ENCODE measurements at regions not wholly inside any gene's neighbourhood (a gene's known extent, or its start where the extent isn't known, plus 50 kb on each side); places are given as distances from the start of the nearest gene placed in this dataset.

DNA sequence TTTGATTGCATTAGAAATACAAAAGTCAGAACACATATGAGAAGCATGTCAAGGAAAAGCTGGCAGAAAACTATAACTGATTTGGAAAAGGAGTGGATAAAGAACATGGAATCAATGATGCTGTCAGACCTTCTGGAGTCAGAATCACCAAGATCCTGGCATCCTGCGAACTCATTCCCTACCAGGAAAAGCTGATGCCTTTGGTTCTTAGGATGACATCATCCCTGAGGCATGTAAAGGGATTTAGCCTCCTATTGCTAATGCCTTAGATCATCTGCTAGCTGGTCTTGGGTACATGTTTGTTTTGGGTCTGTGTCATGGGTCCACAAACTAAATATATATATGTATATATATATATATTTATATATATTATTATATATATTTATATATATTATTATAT is 680.7 kb downstream of the EPHA4 start:
- DNase-seq: no peak

DNA sequence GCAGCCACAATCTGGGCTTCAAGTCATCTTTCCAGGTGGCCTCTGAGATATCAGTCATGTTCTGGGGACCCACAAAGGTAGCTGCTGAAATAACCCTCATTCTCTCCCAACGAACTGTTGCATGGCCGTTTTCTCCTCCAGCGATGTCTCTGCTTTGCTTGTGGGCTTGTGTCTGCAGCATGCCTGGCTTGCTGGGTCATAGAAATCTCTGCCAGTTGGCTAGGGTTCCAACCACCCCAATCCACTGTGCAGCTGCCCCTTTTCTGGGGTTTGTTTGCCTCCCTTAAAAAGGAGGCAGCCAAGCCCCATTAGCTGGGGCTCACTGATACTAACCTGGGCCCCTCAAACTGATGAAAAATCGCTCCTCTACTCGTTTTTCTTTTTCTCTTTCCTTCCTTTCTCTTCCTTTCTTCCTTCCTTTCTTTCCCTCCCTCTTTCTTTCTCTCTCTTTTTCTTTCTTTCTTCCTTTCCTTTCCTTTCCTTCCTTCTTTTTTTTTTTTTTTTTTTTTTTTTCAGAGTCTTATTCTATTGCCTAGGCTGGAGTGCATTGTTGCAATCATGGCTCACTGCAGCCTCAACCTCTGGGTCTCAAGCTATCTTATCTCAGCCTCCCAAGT is 680.0 kb downstream of the EPHA4 start:
- DNase-seq: no peak

DNA sequence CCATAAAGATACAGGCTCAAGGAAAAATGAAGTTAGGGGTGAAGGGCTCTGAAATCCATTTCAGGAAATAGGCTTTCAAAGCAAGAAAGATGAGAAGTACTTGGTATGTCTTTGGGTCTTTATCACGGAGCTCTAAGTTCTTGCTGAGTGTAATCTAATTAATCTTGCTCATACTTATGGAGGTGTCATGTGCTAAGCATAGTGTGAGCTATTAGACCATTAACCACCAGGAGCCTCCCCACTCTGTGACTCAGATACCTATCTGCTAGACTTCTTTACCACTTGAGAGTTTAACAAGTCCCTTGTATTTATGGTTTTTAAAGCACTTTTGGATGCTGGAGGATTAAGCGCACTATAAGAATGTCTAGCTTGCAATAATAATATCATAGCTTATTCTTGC is 678.7 kb downstream of the EPHA4 start:
- DNase-seq: no peak

DNA sequence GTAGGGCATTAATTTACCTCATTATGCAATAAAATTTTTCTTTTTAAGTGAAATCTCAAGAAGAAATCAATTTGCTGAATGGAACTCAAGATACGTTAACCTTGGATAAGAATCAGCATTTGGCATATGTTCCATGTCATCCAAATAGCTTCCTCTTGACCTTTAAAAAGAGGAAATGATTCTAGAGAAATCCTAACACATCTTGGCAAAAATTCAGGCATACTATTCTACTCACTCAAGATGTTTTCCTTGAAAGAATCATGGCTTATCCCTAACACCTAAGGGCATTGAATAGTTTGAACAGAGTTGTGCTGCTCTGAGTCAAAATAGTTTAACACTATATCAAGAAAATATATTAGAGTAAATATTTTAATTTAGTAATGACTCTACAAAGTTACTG is 678.0 kb downstream of the EPHA4 start:
- no peak for DNase-seq

DNA sequence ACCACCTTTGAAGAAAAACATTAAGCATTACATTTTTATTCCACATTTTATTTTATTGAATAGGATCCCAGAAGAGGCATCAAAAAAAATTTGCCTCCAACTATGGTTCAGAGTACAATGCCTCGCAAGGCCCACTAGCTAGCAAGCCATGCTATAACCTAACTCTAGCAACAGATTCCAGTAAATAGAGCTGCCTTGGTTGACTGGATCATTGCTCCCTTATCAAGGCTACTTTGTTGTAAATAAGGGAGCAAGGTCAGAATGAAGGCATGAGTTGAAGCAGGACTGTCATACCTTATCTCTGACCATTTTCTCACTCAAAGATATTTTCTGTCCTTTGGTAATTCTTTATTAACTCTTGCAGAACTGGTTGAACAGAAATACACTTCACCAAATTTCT is 672.6 kb downstream of the EPHA4 start:
- DNase-seq: no peak

DNA sequence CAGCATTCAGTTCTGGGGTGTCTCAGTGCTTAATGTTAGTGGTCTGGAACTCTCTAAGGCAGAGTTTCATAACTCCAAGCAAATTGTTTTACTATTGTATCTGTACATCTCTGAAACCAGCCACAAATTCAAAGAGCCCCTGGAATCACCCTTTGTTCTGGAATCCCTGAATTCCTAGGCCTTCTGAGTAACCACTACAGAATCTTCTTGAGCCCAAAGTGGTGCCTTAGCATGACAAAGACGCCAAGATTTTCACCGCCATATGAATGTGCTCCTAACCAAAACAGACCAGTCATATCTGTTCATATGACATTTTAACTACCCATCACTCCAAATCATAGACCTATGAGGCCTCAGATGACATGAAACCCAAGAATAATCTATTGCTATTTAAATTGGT is 668.1 kb downstream of the EPHA4 start:
- DNase-seq: no peak

DNA sequence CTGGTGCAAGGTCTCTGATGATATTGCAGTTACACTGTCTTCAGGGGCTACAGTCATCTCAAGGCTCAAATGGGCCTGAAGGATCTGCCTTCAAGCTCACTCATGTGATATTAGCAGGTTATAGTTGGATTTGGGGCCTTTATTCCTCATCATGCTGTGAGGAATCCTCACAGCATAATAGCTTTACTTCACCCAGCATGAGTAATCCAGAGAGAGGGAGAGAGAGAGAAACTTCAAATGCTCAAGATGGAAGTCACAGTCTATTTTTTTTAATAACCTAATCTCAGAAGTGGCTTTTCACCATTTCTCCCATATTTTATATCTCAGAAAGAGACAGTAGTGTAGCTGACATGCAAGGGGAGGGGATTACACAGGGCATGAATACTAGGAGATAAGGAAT is 658.7 kb downstream of the EPHA4 start:
- DNase-seq: no peak

DNA sequence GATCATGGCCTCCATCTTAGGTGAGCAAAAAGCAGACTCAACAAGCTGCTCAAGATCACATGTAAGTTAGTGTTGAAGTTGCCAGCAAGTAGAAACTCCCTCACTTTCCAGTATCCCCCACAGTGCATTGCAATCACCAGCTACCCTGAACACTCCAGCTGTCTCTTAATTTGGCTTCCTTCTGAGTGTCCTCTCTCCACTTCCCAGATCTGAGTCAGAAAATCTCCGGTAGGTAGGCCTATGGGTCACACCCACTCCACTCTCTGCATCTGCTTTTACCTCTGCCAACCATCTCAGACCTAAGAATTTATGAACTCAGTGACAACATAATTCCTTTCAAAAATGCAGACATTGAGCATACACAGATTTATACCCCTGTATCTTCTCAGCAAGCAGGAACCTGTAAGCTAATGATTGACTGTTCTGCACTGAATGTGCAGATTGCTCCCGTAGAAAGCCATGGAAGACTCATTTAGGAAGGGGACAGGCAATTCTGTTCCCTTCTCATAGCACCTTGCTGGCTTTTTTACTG is 656.9 kb downstream of the EPHA4 start:
- DNase-seq: no peak

DNA sequence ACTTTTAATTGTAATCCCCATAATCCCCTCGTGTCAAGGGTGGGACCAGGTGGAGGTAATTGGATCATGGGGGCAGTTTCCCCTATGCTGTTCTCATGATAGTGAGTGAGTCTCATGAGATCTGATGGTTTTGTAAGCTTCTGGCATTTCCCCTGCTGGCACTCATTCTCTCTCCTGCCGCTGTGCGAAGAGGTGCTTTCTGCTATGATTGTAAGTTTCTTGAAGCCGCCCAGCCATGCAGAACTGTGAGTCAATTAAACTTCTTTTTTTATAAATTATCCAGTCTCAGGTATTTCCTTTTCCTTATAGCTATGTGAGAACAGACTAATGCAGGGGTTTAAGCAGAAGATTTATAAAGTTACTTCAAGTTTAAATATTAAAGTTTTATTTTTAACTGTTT is 655.2 kb downstream of the EPHA4 start:
- DNase-seq: no peak

DNA sequence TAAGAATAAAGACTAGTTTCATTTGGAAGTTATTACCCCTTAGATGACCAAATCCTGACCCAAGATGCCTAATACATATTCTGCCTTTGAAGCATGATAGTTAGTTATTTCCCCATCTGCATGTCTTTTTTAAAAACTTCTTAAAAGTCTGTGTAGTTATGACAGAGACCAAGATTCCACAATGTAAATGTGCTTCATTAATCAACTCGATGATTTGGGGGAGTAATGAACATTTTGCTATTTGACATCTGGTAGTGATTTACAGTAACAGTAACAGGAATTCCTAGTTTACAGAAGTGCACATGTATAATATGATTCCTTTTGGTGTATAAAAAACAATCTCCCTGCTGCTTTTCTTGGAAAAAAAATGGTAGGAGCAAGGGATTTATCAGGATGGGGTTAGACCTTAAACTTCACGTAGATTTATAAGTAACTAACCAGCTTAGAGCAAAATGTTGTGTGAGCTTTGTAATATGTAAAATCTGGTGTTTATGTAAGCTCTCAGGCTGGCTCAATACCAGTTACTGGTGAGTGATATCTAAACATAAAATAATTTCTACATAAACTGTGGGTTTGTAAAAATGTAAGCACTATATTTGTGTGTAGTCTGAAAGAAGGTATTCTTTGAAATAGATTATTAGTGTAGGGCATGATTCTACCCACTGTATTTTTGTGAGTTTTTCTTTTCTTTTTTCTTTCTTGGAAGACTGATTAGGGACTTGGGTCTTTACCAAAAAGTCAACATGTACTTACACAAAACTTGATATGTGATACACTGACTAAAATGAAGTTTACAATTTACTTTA is 641.6 kb downstream of the EPHA4 start:
- DNase-seq: no peak

DNA sequence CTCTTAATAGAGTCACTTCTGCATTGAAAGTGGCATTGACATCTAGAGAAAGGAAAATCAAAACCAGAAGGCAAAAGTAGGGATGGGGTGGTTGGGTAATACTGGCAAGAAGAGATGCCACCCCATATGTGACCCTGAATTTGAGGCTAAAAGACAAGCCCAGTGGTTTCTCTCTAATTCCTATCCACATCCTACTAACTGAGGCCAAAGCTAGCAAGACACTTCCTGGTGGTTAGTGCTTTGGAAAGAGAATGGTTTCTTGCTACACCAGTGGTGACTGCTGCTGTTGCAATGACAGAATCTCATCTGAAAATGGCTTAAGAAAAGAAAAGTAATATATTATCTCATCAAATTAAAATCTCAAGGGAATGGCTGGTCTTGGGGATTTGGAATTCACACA is 640.6 kb downstream of the EPHA4 start:
- DNase-seq: no peak

DNA sequence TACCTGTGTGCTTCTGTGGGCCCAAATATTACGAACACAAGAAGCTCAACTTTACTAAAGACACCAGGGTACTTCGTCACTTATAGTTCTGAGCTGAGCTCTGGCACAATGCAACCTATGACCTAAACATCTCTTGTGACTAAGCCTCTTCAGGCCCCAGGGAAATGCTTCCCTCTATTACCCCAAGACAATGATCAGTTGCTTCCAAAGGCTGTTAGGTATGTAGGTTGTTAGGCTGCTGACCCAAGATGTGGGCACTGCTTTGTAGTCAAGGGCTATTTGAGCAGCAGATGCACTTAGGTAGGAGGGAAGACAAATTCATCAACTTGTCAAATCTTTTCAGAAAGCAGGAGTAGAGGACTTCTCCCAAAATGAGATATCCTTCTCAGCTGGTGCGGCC is 640.1 kb downstream of the EPHA4 start:
- DNase-seq: no peak

DNA sequence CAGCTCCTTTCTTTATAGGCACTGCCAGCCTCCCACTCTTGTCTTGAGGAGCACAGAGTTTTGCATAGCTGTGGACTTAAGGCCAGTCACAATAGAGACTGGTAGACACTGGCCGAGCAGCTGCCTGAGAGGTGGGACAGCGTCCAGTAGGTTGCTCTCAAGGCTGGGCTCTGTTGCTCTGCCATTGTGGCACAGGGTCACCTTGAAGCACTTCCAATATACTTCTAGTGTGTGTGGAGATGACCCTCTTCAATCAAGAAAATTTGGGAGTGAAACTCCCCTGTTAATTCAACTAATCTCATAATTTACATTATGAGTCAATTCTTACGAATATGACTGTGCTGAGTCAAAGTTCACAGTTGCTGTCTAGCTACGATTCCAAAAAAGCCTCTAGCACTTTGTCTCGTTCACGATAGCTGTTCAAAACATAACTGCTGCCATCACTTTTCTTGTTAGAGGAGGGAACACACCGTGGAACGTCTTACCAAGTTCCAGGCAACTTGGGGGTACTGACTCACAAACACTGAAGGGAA is 636.2 kb downstream of the EPHA4 start:
- DNase-seq: no peak

DNA sequence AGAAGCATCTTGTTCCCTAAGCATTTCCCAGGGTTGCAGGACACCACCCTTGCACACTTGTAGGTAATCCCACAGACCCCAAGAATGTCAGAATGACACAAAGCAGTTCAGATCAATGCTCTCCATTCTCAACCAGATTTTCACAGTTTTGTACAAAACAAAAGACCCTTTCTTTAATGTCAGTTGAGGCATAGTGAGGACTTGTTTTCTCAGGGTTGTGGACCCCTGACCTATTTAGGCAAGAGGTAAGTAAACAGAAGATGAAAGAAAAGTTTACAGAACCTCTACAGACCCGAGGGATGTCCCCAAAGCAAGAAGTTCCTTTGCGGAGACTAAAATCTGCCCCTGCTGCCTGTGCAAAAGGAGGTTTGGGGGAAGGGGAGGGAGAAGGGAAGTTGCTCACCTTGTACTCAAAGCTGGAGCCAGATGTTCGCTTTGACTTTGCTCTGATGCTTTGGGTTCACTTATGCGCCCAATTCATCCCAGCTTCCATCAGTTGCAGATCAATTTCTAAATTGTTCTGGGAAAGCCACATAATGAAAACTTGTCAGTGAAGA is 635.4 kb downstream of the EPHA4 start:
- no peak for DNase-seq

DNA sequence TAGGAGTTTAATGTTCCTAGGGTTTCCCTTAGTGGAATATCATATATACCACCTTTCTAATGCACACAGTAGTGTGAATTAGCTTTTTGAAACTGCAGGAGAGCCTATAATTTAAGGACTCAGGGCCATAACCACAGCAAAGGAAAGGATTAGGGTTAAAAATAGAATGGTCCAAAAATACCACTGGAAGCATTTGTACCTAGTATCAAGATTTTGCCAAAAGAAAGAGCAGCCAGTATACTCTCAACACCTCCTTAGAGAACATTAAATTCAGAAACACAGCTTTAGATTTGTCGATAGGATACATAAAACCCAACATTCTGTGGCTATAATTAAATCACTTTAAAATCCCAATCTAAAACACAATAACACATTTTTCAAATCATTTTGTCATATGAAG is 634.9 kb downstream of the EPHA4 start:
- no peak for DNase-seq

DNA sequence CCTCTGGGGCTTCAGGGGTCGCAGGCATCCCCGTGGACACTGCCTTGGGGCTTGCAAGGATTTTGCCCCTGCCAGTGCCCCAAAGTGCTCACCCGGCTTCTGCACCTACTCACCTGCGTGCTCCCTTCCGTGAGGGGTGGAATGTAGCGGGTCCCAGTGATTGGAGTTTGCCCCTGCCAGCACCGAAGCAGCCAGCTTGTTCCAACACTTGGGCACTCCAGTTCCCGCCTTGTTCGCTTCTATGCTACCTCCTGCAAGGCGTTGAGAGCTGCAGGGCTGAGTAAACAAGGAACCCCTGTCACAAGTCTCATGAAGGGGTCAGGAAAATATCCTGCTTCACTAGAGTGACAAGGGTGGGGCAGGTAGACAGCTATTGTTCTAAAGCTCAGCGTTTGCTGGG is 631.5 kb downstream of the EPHA4 start:
- no peak for DNase-seq

DNA sequence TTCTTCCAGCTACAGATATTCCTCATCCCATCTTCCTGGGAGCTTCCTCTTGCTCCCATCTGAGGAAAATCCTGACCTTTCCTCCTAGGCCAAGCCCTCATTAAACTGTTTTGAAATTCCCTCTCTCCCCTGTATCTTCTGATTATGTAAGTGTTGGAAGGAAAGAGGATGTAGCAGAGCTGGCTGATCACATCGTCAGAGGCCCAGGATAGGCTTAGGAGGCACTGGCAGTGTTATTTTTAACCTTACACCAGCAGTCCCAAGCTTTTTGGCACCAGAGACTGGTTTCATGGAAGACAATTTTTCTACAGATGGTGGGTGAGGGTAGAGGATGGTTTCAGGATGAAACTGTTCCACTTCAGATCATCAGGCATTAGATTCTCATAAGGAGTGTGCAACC is 630.4 kb downstream of the EPHA4 start:
- no peak for DNase-seq

DNA sequence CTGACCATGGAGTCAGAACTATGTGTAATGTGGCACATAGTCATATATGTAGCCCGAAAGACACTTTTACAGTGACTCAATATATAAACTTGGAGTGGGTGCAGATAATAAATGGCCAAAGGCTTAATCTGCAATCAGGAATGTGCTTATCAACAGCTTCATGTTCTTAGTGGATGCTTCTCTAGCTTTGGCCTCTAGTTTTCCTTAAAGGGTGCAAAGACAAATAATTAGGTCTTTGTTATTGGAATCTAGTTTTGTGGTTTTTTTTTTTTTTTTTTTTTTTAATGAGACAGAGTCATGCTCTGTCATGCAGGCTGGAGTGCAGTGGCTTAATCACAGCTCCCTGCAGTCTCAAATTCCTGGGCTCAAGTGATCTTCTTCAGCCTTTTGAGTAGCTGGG is 625.6 kb downstream of the EPHA4 start:
- DNase-seq: no peak

DNA sequence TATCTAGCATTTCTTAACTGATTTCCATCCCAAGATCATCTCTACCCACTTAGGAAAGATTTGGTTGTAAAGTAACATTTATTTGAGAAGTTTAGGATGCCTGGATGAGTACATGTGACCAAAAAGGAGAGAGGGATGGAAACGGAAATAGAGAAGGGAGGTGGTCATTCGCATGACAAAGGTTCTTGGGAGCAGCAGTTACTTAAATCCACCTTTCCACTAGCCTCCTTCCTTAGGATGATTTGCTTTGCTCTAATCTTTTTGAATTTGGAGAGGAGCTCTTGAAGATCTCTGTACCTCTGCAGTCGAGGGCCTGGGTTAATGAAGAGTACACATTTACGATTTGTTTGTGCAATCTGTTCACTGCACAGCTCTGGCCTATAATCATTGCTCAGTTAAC is 623.5 kb downstream of the EPHA4 start:
- no peak for DNase-seq

DNA sequence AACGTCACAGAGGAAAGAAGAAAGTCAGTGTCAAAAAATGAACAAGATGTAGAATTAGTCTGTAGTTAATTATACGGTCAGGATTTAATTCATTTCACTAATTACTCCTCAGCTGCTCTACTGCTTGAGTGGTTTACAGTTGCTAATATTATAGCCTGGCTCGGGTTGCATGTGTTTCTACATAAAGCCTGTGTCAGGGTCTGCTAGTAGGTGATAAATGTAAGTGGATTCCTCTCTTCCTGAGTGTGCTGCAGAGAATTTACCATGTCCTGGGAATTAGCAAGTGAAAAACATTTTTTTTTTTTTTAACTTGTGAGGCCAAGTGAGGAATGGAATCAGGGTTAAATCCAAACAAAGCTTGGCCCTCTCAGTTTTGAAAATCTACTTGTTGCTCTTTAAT is 622.6 kb downstream of the EPHA4 start:
- DNase-seq: no peak

DNA sequence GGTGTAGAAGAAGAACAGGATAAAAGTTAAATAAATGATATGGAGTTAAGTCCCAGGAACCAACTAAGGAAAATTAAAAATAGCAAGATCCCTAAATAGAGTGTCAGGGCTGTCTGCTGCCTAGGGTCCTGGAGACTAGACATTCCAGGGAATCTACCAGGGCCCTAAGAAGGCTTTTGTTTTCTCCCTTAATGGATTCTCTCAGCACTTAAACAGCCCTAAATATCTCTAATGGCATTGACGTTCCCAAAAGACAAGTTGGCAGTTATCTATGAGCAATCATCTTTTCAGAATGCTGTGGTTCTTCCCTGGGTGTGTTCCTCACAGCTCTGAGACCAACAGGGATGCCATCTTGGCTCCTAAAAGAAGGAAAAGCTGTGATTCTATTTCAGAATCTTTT is 616.3 kb downstream of the EPHA4 start:
- DNase-seq: no peak

DNA sequence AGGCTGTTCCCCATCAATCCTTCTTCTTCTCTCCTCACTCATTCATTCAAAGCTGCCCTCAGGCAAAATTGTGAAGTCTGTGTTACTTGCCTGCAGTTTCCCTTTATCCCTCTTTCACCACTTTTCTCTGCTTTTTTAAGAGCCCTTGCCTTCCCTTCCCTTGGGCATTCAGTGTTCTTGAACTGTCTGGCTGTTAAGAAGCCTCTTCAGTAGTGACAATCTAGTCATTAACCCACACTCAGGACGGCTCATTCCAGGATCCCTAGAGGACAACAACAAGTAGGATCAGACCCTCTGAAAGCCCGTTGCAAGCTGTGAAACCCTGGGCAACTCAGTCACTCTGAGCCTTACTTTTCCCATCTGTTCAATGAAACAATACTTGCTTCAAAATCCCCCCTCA is 615.7 kb downstream of the EPHA4 start:
- DNase-seq: no peak

DNA sequence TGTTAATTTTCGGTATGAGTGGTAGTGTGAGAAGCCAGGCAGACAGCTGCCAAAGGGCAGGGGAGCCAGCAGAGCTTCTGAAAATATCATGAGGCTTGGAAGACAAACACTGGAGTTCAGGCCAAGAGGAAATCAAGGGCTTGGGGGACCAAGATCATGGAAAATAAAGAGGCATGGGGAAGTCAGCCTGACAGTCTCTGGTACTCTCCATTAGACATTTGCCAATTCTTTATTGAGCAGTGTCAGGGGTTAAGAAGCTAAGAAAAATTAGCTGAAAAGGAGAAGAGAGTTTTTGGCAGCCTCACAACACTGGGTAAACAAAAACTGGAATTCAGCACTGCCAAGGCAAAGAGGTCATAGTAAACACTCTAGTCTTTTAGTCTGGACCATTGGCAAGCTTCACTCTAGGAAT is 612.7 kb downstream of the EPHA4 start:
- DNase-seq: peak in 25 of 51 donors; percentile 0 to 63 (median 16)

All from hypothalamus (tissue), 51 donors.